ENCODE measurements at regions not wholly inside any gene's neighbourhood (a gene's known extent, or its start where the extent isn't known, plus 50 kb on each side); places are given as distances from the start of the nearest gene placed in this dataset.

DNA sequence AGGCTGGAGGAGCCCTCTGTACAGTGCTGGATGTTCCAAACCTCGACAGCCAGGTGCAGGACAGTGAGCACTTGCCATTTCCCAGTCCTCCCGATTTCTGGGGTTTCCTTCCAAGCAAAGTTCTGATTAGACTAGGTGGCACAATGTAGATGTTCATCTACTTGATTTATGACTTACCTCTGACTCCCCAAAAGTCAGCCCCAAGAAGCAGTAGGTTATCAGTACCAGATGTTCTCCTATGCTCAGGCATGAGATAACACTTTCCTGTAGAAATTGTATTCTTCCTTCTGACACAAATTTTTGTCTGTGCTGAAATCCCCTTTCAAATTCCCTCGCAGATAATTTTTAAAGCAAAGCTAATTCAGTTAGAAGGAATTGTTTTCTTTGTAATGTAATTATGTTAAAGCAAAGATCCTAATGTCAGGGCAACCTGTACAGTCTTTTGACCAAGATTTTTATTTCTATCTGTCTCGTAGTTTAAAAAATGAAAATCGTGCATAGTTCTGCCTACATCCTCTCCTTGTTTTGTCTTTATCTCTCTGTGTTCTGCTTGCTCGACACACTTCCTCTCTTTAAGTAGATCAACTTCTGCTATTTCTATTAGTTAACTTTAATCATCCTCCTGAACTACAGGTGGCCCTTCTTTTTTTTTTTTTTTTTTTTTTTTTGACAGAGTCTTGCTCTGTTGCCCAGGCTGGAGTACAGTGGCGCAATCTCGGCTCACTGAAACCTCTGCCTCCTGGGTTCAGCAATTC lies 102.4 kb upstream of the PJA2 start:
- TF ChIP-seq POLR2AphosphoS5 (IDR thresholded peaks at IDR 0.05; ENCODE audit: low read depth, low read length) (no peak), TAF1 (IDR thresholded peaks at IDR 0.05; ENCODE audit: borderline replicate concordance, insufficient read depth, low read length) (no peak)
- TF ChIP-seq, protein P1, sequence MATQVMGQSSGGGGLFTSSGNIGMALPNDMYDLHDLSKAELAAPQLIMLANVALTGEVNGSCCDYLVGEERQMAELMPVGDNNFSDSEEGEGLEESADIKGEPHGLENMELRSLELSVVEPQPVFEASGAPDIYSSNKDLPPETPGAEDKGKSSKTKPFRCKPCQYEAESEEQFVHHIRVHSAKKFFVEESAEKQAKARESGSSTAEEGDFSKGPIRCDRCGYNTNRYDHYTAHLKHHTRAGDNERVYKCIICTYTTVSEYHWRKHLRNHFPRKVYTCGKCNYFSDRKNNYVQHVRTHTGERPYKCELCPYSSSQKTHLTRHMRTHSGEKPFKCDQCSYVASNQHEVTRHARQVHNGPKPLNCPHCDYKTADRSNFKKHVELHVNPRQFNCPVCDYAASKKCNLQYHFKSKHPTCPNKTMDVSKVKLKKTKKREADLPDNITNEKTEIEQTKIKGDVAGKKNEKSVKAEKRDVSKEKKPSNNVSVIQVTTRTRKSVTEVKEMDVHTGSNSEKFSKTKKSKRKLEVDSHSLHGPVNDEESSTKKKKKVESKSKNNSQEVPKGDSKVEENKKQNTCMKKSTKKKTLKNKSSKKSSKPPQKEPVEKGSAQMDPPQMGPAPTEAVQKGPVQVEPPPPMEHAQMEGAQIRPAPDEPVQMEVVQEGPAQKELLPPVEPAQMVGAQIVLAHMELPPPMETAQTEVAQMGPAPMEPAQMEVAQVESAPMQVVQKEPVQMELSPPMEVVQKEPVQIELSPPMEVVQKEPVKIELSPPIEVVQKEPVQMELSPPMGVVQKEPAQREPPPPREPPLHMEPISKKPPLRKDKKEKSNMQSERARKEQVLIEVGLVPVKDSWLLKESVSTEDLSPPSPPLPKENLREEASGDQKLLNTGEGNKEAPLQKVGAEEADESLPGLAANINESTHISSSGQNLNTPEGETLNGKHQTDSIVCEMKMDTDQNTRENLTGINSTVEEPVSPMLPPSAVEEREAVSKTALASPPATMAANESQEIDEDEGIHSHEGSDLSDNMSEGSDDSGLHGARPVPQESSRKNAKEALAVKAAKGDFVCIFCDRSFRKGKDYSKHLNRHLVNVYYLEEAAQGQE (IDR thresholded peaks at IDR 0.05; ENCODE audit: insufficient read depth in 1 of 2, low read depth in 2 of 2, low read length in 2 of 2), result no peak

All from PFSK-1 (cell line).